ENCODE measurements at regions not wholly inside any gene's neighbourhood (a gene's known extent, or its start where the extent isn't known, plus 50 kb on each side); places are given as distances from the start of the nearest gene placed in this dataset.

DNA sequence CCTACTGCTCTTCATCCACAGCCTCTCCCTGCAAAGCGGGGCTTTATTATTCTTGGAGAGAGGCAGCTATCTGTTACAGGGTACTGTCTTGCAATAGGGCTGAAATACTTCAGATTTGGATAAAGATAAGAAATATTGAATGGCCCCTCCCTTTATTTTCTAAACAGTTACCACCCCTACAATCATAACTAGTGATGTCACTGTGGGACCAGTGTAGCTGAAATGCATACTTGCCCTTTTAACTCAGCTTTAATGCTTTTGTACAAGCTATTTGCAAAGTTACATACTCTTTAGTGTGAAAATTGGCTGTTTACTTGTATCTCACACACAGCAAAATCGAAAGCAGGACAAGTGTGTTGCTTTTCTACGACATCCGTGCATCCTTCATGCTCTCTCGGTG, 261.7 kb upstream of the GATB start:
- Histone ChIP-seq H3K27me3 (no peaks in the 10 kb centered on the region), H3K27ac (no peak overlapping the region), H3K36me3 (no peaks in the 10 kb centered on the region), H3K4me3 (no peak overlapping the region), H3K9me3 (no peaks in the 10 kb centered on the region), H3K4me1 (no peaks in the 10 kb centered on the region)
- intact Hi-C loops (cut with DNase I) = no loop called here
- TF ChIP-seq POLR2A (IDR thresholded peaks at IDR 0.05) (no peak), POLR2AphosphoS5 (IDR thresholded peaks at IDR 0.05; ENCODE audit: insufficient read depth in 1 of 2, low read depth in 1 of 2) (no peak)
- TF ChIP-seq, protein P1, sequence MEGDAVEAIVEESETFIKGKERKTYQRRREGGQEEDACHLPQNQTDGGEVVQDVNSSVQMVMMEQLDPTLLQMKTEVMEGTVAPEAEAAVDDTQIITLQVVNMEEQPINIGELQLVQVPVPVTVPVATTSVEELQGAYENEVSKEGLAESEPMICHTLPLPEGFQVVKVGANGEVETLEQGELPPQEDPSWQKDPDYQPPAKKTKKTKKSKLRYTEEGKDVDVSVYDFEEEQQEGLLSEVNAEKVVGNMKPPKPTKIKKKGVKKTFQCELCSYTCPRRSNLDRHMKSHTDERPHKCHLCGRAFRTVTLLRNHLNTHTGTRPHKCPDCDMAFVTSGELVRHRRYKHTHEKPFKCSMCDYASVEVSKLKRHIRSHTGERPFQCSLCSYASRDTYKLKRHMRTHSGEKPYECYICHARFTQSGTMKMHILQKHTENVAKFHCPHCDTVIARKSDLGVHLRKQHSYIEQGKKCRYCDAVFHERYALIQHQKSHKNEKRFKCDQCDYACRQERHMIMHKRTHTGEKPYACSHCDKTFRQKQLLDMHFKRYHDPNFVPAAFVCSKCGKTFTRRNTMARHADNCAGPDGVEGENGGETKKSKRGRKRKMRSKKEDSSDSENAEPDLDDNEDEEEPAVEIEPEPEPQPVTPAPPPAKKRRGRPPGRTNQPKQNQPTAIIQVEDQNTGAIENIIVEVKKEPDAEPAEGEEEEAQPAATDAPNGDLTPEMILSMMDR (IDR thresholded peaks at IDR 0.05) = no peak
- no peak for DNase-seq (ENCODE audit: extremely low spot score in 2 of 2)

DNA sequence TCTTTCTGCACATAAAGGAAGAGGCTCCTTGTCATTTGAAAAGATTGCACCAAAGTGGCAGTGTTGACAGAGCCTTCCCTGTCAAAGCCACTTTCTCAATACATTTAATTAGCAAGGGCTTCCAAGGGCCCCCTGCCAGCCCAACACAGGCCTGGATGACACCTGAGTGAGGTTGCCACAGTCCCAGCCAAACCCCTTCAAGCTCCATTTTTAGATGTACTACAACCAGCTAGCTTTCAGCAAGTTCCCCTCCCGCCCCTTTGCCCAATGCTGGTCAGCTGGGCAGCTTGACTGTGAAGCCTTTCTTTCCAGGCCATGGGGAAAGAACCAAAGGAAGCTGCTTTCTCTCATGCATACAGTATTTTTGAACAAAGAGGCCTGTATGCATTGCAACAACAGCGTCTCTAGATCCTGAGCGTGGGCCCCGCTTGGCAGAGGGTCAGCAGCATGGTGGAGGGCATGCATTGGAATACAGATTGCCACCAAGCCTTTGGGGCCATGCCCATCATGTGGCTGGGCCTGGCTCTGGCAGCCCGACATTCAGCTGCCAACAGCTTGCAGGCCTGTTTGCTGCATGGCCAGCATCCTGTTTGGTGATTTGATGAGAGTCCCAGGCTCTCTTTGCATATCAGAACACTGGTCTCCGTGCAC, 261.1 kb upstream of the GATB start:
- Histone ChIP-seq H3K27me3 (no peaks in the 10 kb centered on the region), H3K36me3 (no peaks in the 10 kb centered on the region), H3K4me1 (no peaks in the 10 kb centered on the region), H3K9me3 (no peaks in the 10 kb centered on the region), H3K27ac (no peak overlapping the region), H3K4me3 (no peak overlapping the region)
- intact Hi-C loops (cut with DNase I) = no loop called here
- TF ChIP-seq, protein P1 (IDR thresholded peaks at IDR 0.05) = no peak
- TF ChIP-seq POLR2A (IDR thresholded peaks at IDR 0.05) (no peak), POLR2AphosphoS5 (IDR thresholded peaks at IDR 0.05; ENCODE audit: insufficient read depth in 1 of 2, low read depth in 1 of 2) (no peak)
- DNase-seq (ENCODE audit: extremely low spot score in 2 of 2) = no peak

DNA sequence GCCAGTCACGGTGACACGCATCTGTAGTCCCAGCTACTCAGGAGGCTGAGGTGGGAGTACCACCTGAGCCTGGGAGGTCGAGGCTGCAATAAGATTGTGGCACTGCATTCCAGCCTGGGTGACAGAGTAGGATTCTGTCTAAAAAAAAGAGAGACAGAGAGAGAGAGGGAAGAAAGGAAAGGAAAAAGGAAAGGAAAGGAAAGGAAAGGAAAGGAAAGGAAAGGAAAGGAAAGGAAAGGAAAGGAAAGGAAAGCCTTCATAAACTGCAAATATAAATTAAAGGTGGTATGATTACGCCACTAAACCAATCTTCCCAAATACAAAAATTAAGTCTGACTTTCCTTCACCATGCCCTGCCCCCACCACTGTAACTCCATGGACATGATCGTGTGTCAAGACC, 259.3 kb upstream of the GATB start:
- Histone ChIP-seq H3K27ac (no peak overlapping the region), H3K9me3 (no peaks in the 10 kb centered on the region), H3K4me1 (no peaks in the 10 kb centered on the region), H3K4me3 (no peak overlapping the region), H3K36me3 (no peaks in the 10 kb centered on the region), H3K27me3 (no peaks in the 10 kb centered on the region)
- no peak for DNase-seq (ENCODE audit: extremely low spot score in 2 of 2)
- intact Hi-C loops (cut with DNase I) = no loop called here
- TF ChIP-seq POLR2A (IDR thresholded peaks at IDR 0.05) (no peak), POLR2AphosphoS5 (IDR thresholded peaks at IDR 0.05; ENCODE audit: insufficient read depth in 1 of 2, low read depth in 1 of 2) (no peak)
- TF ChIP-seq, protein P1 (IDR thresholded peaks at IDR 0.05) = no peak

DNA sequence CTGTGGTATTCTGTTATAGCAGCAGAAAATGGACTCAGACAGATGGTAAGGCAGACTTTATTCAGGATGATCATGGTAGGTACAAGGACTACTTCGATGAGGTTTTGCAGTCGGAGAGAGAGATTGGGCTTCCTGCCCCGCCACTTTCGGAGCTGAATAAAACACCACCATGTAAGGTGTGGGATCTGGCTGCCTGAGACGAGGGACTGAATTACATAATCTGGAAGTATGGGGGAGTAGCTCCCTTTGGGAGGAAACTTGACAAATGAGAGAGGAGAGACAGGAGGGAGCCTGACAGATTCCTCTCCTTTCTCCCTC, 255.5 kb upstream of the GATB start:
- H3K36me3 ChIP-seq = no peaks in the 10 kb centered on the region
- H3K4me1 ChIP-seq = no peaks in the 10 kb centered on the region
- TF ChIP-seq POLR2A (IDR thresholded peaks at IDR 0.05) (no peak), POLR2AphosphoS5 (IDR thresholded peaks at IDR 0.05; ENCODE audit: insufficient read depth in 1 of 2, low read depth in 1 of 2) (no peak)
- TF ChIP-seq, protein P1 (IDR thresholded peaks at IDR 0.05) = no peak
- DNase-seq (ENCODE audit: extremely low spot score in 2 of 2) = no peak
- intact Hi-C loops (cut with DNase I) = no loop called here
- no peak overlapping the region for H3K4me3 ChIP-seq
- H3K27me3 ChIP-seq = no peaks in the 10 kb centered on the region
- no peak overlapping the region for H3K27ac ChIP-seq
- no peaks in the 10 kb centered on the region for H3K9me3 ChIP-seq

DNA sequence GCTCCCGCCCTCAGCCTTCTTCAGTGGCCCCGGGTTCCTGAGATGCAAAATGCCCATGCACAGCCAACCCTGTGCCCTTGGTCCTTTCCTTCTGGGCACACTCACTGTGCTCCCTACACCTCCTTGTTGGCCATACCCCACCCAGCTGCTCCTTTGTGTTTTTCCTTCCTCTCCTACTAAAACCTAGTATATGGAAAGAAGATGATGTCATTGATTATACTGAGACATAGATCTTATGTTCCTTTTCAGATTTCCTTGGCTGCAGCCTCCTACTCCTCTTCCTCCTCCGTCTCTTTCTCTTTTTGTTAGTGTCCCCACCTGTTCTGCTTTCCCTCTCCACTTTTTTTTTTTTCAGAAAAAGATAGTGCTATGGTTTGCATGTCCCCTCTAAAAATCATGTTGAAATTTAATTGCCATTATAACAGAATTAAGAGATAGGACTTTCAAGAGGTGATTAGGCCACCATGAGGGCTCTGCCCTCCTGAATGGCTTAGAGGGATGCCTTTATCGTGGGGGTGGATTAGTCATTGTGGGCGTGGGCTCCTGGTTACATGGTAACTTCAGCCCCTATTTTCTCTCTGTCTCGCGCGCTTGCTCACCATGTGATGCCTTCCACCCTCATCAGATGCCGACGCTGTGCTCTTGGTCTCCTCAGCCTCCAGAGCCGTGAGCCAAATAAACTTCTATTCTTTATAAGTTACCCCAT, 254.9 kb upstream of the GATB start:
- H3K27ac ChIP-seq = no peak overlapping the region
- H3K9me3 ChIP-seq = no peaks in the 10 kb centered on the region
- no peaks in the 10 kb centered on the region for H3K27me3 ChIP-seq
- no peak overlapping the region for H3K4me3 ChIP-seq
- no peak for DNase-seq (ENCODE audit: extremely low spot score in 2 of 2)
- no peaks in the 10 kb centered on the region for H3K4me1 ChIP-seq
- no peak for TF ChIP-seq POLR2AphosphoS5 (IDR thresholded peaks at IDR 0.05; ENCODE audit: insufficient read depth in 1 of 2, low read depth in 1 of 2)
- intact Hi-C loops (cut with DNase I) = no loop called here
- H3K36me3 ChIP-seq = no peaks in the 10 kb centered on the region

Data from vagina (tissue), 2 donors.